ENCODE measurements at regions not wholly inside any gene's neighbourhood (a gene's known extent, or its start where the extent isn't known, plus 50 kb on each side); places are given as distances from the start of the nearest gene placed in this dataset.

DNA sequence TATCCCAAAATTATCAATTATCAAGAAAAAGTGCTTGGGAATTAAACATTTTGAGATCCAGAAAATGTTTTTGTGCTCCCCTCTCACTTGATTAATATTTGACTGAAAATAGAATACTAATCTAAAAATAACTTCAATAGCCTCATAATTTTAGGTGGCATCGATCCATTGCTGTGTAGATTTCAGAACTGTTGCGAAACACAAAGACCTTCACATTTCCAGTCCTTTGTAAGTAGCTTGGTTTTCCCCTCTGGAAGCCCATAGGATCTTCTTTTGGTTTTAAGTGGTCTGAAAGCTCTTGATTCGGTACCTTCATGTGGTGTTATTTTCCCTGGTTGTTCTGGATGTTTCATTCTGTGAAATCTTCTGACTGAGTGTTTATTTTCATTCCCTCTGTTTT, 176.5 kb downstream of the NUFIP1 start:
- TF ChIP-seq, protein P1, sequence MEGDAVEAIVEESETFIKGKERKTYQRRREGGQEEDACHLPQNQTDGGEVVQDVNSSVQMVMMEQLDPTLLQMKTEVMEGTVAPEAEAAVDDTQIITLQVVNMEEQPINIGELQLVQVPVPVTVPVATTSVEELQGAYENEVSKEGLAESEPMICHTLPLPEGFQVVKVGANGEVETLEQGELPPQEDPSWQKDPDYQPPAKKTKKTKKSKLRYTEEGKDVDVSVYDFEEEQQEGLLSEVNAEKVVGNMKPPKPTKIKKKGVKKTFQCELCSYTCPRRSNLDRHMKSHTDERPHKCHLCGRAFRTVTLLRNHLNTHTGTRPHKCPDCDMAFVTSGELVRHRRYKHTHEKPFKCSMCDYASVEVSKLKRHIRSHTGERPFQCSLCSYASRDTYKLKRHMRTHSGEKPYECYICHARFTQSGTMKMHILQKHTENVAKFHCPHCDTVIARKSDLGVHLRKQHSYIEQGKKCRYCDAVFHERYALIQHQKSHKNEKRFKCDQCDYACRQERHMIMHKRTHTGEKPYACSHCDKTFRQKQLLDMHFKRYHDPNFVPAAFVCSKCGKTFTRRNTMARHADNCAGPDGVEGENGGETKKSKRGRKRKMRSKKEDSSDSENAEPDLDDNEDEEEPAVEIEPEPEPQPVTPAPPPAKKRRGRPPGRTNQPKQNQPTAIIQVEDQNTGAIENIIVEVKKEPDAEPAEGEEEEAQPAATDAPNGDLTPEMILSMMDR (conservative IDR thresholded peaks at IDR 0.05; ENCODE audit: low read depth, low read length): no peak
- TF ChIP-seq EZH2 (IDR thresholded peaks at IDR 0.05; ENCODE audit: borderline replicate concordance, low read depth, low read length, poor library complexity, severe bottlenecking): no peak
